GM18867 (cell line): ENCODE measurements at regions not wholly inside any gene's neighbourhood (a gene's known extent, or its start where the extent isn't known, plus 50 kb on each side); places are given as distances from the start of the nearest gene placed in this dataset.

Source experiments
- ATAC-seq: cut with Tn5 transposase; IDR thresholded peaks from one replicate; pipeline ENCODE4 v1.9.1; 2021; ENCODE audit warnings: mild to moderate bottlenecking, moderate library complexity; ENCODE audit not compliant: unreplicated experiment

GRCh38 chr3:160129459-160130061 is 95.7 kb upstream of the C3orf80 start:
- peak; percentile 76 for ATAC-seq

GRCh38 chr3:160130071-160130470 is 95.2 kb upstream of the C3orf80 start:
- ATAC-seq = no peak

- no peak for ATAC-seq
Measured at GRCh38 chr3:160130950-160131349, 94.3 kb upstream of the C3orf80 start.

GRCh38 chr3:160132226-160132625 is 93.0 kb upstream of the C3orf80 start:
- ATAC-seq = no peak

GRCh38 chr3:160133757-160134156 is 91.5 kb upstream of the C3orf80 start:
- ATAC-seq = no peak

GRCh38 chr3:160134454-160134853 is 90.8 kb upstream of the C3orf80 start:
- ATAC-seq = no peak

GRCh38 chr3:160134964-160135363 is 90.3 kb upstream of the C3orf80 start:
- ATAC-seq = no peak

GRCh38 chr3:160135851-160136250 is 89.4 kb upstream of the C3orf80 start:
- peak; percentile 30 for ATAC-seq

GRCh38 chr3:160136421-160136820 is 88.8 kb upstream of the C3orf80 start:
- ATAC-seq = peak; percentile 53

- no peak for ATAC-seq
Measured at GRCh38 chr3:160139291-160139690, 85.9 kb upstream of the C3orf80 start.

- no peak for ATAC-seq
Measured at GRCh38 chr3:160140756-160141155, 84.5 kb upstream of the C3orf80 start.

- no peak for ATAC-seq
Measured at GRCh38 chr3:160141485-160142185, 83.6 kb upstream of the C3orf80 start.

GRCh38 chr3:160143482-160143881 is 81.7 kb upstream of the C3orf80 start:
- no peak for ATAC-seq

- no peak for ATAC-seq
Measured at GRCh38 chr3:160150066-160150465, 75.2 kb upstream of the C3orf80 start.

- ATAC-seq = no peak
Measured at GRCh38 chr3:160150525-160150924, 74.7 kb upstream of the C3orf80 start.

GRCh38 chr3:160152638-160153037 is 72.6 kb upstream of the C3orf80 start:
- no peak for ATAC-seq

- no peak for ATAC-seq
Measured at GRCh38 chr3:160154033-160154432, 71.2 kb upstream of the C3orf80 start.

- no peak for ATAC-seq
Measured at GRCh38 chr3:160154596-160154995, 70.6 kb upstream of the C3orf80 start.

- ATAC-seq = no peak
Measured at GRCh38 chr3:160157321-160157720, 67.9 kb upstream of the C3orf80 start.

- no peak for ATAC-seq
Measured at GRCh38 chr3:160159341-160159740, 65.9 kb upstream of the C3orf80 start.

GRCh38 chr3:160159806-160160205 is 65.4 kb upstream of the C3orf80 start:
- no peak for ATAC-seq

- no peak for ATAC-seq
Measured at GRCh38 chr3:160161921-160162320, 63.3 kb upstream of the C3orf80 start.

- ATAC-seq = no peak
Measured at GRCh38 chr3:160162440-160162839, 62.8 kb upstream of the C3orf80 start.
